ENCODE measurements at regions not wholly inside any gene's neighbourhood (a gene's known extent, or its start where the extent isn't known, plus 50 kb on each side); places are given as distances from the start of the nearest gene placed in this dataset.

DNA sequence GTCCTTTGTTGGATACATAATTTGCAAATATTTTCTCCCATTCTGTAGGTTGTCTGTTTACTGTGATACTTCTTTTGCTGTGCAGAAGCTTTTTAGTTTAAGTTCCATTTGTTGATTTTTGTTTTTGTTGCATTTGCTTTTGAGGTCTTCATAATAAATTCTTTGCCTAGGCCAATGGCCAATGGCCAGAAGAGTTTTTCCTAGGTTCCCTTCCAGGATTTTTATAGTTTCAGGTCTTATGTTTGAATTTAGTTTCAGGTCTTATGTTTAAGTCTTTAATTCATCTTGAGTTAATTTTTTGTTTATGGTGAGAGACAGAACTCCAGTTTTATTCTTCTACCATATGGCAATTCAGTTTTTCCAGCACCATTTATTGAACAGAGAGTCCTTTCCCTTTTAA is 90.1 kb upstream of the GOT2 start:
- no peak for TF ChIP-seq POLR2AphosphoS5 (IDR thresholded peaks at IDR 0.05)
- TF ChIP-seq, protein P1, sequence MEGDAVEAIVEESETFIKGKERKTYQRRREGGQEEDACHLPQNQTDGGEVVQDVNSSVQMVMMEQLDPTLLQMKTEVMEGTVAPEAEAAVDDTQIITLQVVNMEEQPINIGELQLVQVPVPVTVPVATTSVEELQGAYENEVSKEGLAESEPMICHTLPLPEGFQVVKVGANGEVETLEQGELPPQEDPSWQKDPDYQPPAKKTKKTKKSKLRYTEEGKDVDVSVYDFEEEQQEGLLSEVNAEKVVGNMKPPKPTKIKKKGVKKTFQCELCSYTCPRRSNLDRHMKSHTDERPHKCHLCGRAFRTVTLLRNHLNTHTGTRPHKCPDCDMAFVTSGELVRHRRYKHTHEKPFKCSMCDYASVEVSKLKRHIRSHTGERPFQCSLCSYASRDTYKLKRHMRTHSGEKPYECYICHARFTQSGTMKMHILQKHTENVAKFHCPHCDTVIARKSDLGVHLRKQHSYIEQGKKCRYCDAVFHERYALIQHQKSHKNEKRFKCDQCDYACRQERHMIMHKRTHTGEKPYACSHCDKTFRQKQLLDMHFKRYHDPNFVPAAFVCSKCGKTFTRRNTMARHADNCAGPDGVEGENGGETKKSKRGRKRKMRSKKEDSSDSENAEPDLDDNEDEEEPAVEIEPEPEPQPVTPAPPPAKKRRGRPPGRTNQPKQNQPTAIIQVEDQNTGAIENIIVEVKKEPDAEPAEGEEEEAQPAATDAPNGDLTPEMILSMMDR (IDR thresholded peaks at IDR 0.05), result no peak
- TF ChIP-seq POLR2A (IDR thresholded peaks at IDR 0.05), result no peak
